ENCODE measurements at regions not wholly inside any gene's neighbourhood (a gene's known extent, or its start where the extent isn't known, plus 50 kb on each side); places are given as distances from the start of the nearest gene placed in this dataset.
A peak's percentile ranks its signal among the peaks of the same experiment; 100 is the strongest.

GRCh38 chr20:62587757-62588402 lies 54.4 kb upstream of the SLCO4A1 start (continued):
- no peak for TF ChIP-seq MZF1 (tag by site-specific recombination; IDR thresholded peaks at IDR 0.05; ENCODE audit: borderline replicate concordance)

- H3K4me3 ChIP-seq (ENCODE audit: low read depth, low read length), result no peak overlapping the region
- no peaks in the 10 kb centered on the region for H3K9me3 ChIP-seq (ENCODE audit: control insufficient read depth, insufficient read depth, low read depth, low read length)
- CTCF ChIA-PET, result interaction anchor here (0.6 kb wide), 2 partner anchors 103 to 593 kb away, joined by 4 read pairs; no protein-coding TSS in a partner anchor
- TF ChIP-seq, protein P1, sequence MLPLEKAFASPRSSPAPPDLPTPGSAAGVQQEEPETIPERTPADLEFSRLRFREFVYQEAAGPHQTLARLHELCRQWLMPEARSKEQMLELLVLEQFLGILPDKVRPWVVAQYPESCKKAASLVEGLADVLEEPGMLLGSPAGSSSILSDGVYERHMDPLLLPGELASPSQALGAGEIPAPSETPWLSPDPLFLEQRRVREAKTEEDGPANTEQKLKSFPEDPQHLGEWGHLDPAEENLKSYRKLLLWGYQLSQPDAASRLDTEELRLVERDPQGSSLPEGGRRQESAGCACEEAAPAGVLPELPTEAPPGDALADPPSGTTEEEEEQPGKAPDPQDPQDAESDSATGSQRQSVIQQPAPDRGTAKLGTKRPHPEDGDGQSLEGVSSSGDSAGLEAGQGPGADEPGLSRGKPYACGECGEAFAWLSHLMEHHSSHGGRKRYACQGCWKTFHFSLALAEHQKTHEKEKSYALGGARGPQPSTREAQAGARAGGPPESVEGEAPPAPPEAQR (tag by site-specific recombination; IDR thresholded peaks at IDR 0.05), result no peak
- TF ChIP-seq ZNF24 (tag by site-specific recombination; IDR thresholded peaks at IDR 0.05) (no peak), ZNF645 (tag by site-specific recombination; IDR thresholded peaks at IDR 0.05) (no peak), TRIM28 (IDR thresholded peaks at IDR 0.05; ENCODE audit: borderline replicate concordance, low read length) (no peak), SP3 (tag by site-specific recombination; IDR thresholded peaks at IDR 0.05) (no peak), ZNF26 (tag by site-specific recombination; IDR thresholded peaks at IDR 0.05) (no peak), ZNF155 (tag by site-specific recombination; IDR thresholded peaks at IDR 0.05) (no peak), HOXC10 (CRISPR knock-in tag; IDR thresholded peaks at IDR 0.05) (no peak), ZNF544 (tag by site-specific recombination; IDR thresholded peaks at IDR 0.05) (no peak), ZNF133 (tag by site-specific recombination; IDR thresholded peaks at IDR 0.05) (no peak)
- no peaks in the 10 kb centered on the region for H3K36me3 ChIP-seq (ENCODE audit: control insufficient read depth in 2 of 2, insufficient read depth in 1 of 2, low read length in 2 of 2)
- POLR2A ChIA-PET, result no interaction called here
- H3K27ac ChIP-seq (ENCODE audit: extremely low read depth, low read depth, low read length), result no peak overlapping the region
- no peaks in the 10 kb centered on the region for H3K4me1 ChIP-seq (ENCODE audit: control insufficient read depth, insufficient read depth, low read length)
Observed at GRCh38 chr20:62588458-62589149, 53.7 kb upstream of the SLCO4A1 start.

GRCh38 chr20:62589150-62589498 lies 53.2 kb upstream of the SLCO4A1 start:
- H3K36me3 ChIP-seq (ENCODE audit: control insufficient read depth in 2 of 2, insufficient read depth in 1 of 2, low read length in 2 of 2), result no peaks in the 10 kb centered on the region
- H3K4me3 ChIP-seq (ENCODE audit: low read depth, low read length), result no peak overlapping the region
- no peaks in the 10 kb centered on the region for H3K9me3 ChIP-seq (ENCODE audit: control insufficient read depth, insufficient read depth, low read depth, low read length)
- POLR2A ChIA-PET, result no interaction called here
- TF ChIP-seq PRDM1 (tag by site-specific recombination; IDR thresholded peaks at IDR 0.05), result no peak
- TF ChIP-seq ZNF530 (tag by site-specific recombination; IDR thresholded peaks at IDR 0.05; ENCODE audit: low read depth), result no peak
- TF ChIP-seq ZIC2 (tag by site-specific recombination; IDR thresholded peaks at IDR 0.05), result peak; percentile 19; the same call in 1 of the 2 replicates
- TF ChIP-seq, protein P2, sequence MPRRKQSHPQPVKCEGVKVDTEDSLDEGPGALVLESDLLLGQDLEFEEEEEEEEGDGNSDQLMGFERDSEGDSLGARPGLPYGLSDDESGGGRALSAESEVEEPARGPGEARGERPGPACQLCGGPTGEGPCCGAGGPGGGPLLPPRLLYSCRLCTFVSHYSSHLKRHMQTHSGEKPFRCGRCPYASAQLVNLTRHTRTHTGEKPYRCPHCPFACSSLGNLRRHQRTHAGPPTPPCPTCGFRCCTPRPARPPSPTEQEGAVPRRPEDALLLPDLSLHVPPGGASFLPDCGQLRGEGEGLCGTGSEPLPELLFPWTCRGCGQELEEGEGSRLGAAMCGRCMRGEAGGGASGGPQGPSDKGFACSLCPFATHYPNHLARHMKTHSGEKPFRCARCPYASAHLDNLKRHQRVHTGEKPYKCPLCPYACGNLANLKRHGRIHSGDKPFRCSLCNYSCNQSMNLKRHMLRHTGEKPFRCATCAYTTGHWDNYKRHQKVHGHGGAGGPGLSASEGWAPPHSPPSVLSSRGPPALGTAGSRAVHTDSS (tag by site-specific recombination; IDR thresholded peaks at IDR 0.05), result no peak
- CTCF ChIA-PET, result interaction anchor here (0.6 kb wide), 2 partner anchors 102 to 592 kb away, joined by 4 read pairs; no protein-coding TSS in a partner anchor
- H3K27ac ChIP-seq (ENCODE audit: extremely low read depth, low read depth, low read length), result no peak overlapping the region
- no peaks in the 10 kb centered on the region for H3K4me1 ChIP-seq (ENCODE audit: control insufficient read depth, insufficient read depth, low read length)

All from HEK293 (cell line).